Endodermal cell (in vitro differentiated cells): ENCODE measurements at regions not wholly inside any gene's neighbourhood (a gene's known extent, or its start where the extent isn't known, plus 50 kb on each side); places are given as distances from the start of the nearest gene placed in this dataset.

ENCODE experiments used
- DNase-seq: peaks from one replicate; pipeline ENCODE4 v3.0.0-alpha.2; 2017
- H3K27ac ChIP-seq: 2 replicates; pipeline ENCODE4 v1.5.1; 2013; ENCODE audit warnings: mild to moderate bottlenecking, low read depth, low read length, moderate library complexity
- H3K27me3 ChIP-seq: 2 replicates; pipeline ENCODE4 v1.6.1; 2013; ENCODE audit warnings: mild to moderate bottlenecking, low read length, moderate library complexity; ENCODE audit not compliant: insufficient read depth, control insufficient read depth, poor library complexity, severe bottlenecking
- H3K36me3 ChIP-seq: 2 replicates; pipeline ENCODE4 v1.7.0; 2013; ENCODE audit warnings: mild to moderate bottlenecking, low read length, moderate library complexity; ENCODE audit not compliant: control insufficient read depth, insufficient read depth
- H3K4me1 ChIP-seq: one replicate; pipeline ENCODE4 v1.7.0; 2013; ENCODE audit warnings: low read length; ENCODE audit not compliant: control insufficient read depth, insufficient read depth
- H3K4me3 ChIP-seq: 2 replicates; pipeline ENCODE4 v1.5.1; 2013; ENCODE audit warnings: mild to moderate bottlenecking, low read length, moderate library complexity
- H3K9ac ChIP-seq: 2 replicates; pipeline ENCODE4 v1.6.1; 2013; ENCODE audit warnings: mild to moderate bottlenecking, low read length, moderate library complexity; ENCODE audit not compliant: poor library complexity, severe bottlenecking; ENCODE audit errors: extremely low read depth
- H3K9me3 ChIP-seq: 2 replicates; pipeline ENCODE4 v1.6.1; 2013; ENCODE audit warnings: mild to moderate bottlenecking, low read length, moderate library complexity; ENCODE audit not compliant: control insufficient read depth
- H3K27ac Mint-ChIP-seq: 2 replicates; pipeline ENCODE4 v1.8.0; 2020; ENCODE audit warnings: mixed read lengths
- H3K27me3 Mint-ChIP-seq: 2 replicates; pipeline ENCODE4 v1.8.0; 2021; ENCODE audit warnings: mild to moderate bottlenecking, mixed read lengths; ENCODE audit not compliant: insufficient read depth
- H3K36me3 Mint-ChIP-seq: 2 replicates; pipeline ENCODE4 v1.8.0; 2020; ENCODE audit warnings: low read depth, mixed read lengths
- H3K4me1 Mint-ChIP-seq: 2 replicates; pipeline ENCODE4 v1.8.0; 2020; ENCODE audit warnings: mixed read lengths
- H3K4me3 Mint-ChIP-seq: 2 replicates; pipeline ENCODE4 v1.8.0; 2020; ENCODE audit warnings: mild to moderate bottlenecking, moderate library complexity, mixed read lengths
- H3K9me3 Mint-ChIP-seq: 2 replicates; pipeline ENCODE4 v1.8.0; 2020; ENCODE audit warnings: mild to moderate bottlenecking, mixed read lengths
- CTCF ChIP-seq: fragments of 200-600 bp; sonication (generic); conservative IDR thresholded peaks from 2 replicates; pipeline ENCODE4 v1.5.0; 2021; ENCODE audit warnings: antibody characterized with exemption, mild to moderate bottlenecking
- WGBS, 2 experiments: methylation state at CpG; one replicate each; pipeline versions ENCODE4 v1.1.5 to v1.1.7; 2013; ENCODE audit warnings: missing lambda C conversion rate in 2 of 2, mixed read lengths in 1 of 2; ENCODE audit not compliant: insufficient coverage in 1 of 2, insufficient read length in 1 of 2; 5-methylcytosine and 5-hydroxymethylcytosine counted together

GRCh38 chr6:163942790-163943189 lies 528.3 kb downstream of the QKI start:
- no peak overlapping the region for H3K27ac ChIP-seq
- no peak overlapping the region for H3K4me3 ChIP-seq
- no peaks in the 10 kb centered on the region for H3K27me3 ChIP-seq
- no peak for DNase-seq
- Mint-ChIP-seq H3K4me1 (peaks cover 48% of the 10 kb centered on the region), H3K36me3 (no peaks in the 10 kb centered on the region), H3K27ac (no peak overlapping the region), H3K27me3 (peaks cover 13% of the 10 kb centered on the region), H3K4me3 (no peak overlapping the region), H3K9me3 (no peaks in the 10 kb centered on the region)
- 70% methylated on average over 3 of the region's 3 CpGs; no CpG with 5 or more reads in 1 of the 2 experiments for WGBS, 2 experiments
- peaks cover 26% of the 10 kb centered on the region for H3K4me1 ChIP-seq
- H3K9me3 ChIP-seq: no peaks in the 10 kb centered on the region
- no peak overlapping the region for H3K9ac ChIP-seq
- no peak for TF ChIP-seq CTCF
- no peaks in the 10 kb centered on the region for H3K36me3 ChIP-seq

DNA sequence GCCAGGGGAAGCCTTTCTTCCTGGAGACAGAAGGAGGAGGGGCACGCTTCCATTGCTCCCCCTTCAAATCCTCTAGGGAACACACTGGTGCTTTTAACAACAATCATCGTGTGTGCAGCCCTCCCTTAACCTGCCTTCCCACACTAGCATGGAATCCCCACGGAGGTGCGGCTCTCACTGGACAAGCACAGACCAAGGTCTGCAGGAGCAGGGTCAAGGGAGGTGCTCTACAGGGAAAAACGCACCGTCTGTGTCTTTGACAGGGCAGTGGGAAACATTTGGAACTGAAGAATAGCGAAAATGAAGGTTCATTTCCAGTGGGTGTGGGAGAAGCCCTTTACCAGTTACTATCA lies 527.1 kb downstream of the QKI start:
- DNase-seq: no peak
- H3K36me3 ChIP-seq: no peaks in the 10 kb centered on the region
- H3K9me3 ChIP-seq: no peaks in the 10 kb centered on the region
- H3K9ac ChIP-seq: no peak overlapping the region
- peaks cover 13% of the 10 kb centered on the region for H3K27me3 Mint-ChIP-seq
- H3K36me3 Mint-ChIP-seq: no peaks in the 10 kb centered on the region
- TF ChIP-seq CTCF: no peak
- H3K27ac ChIP-seq: peak overlapping the region; percentile 79
- 62 to 69% methylated on average over 6 to 7 of the region's 7 CpGs for WGBS, 2 experiments
- H3K4me3 Mint-ChIP-seq: no peak overlapping the region
- peaks cover 55% of the 10 kb centered on the region for H3K4me1 Mint-ChIP-seq
- H3K27me3 ChIP-seq: no peaks in the 10 kb centered on the region
- peaks cover 28% of the 10 kb centered on the region for H3K4me1 ChIP-seq
- H3K4me3 ChIP-seq: no peak overlapping the region
- no peak overlapping the region for H3K27ac Mint-ChIP-seq
- H3K9me3 Mint-ChIP-seq: no peaks in the 10 kb centered on the region

DNA sequence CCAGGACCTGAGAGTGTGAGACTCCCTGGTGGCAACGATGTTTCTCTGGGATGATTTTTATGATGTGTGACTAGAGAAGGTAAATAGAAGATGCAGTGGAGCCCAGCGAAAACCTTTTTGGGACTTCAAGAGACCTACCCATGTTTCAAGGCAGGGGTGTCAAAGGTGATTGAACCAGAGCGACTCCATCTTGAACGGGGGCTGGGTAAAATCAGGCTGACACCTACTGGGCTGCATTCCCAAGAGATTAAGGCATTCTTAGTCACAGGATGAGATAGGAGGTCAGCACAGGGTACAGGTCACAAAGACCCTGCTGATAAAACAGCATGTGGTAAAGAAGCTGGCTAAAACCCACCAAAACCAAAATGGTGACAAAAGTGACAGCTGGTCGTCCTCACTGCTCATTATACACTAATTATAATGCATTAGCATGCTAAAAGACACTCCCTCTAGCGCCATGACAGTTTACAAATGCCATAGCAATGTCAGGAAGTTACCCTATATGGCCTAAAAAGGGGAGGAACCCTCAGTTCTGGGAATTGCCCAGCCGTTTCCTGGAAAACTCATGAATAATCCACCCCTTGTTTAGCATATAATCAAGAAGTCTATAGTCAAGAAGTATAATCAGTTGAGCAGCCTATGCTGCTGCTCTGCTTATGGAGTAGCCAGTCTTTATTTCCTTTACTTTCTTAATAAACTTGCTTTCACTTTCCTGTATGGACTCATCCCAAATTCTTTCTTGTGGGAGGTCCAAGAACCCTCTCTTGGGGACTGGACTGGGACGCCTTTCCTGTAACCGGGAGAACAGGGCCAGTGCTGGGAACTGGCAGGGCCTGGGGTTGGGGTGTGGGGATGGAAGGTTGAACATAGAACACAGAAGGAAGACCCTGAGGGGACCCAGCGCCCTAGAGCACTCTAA lies 526.4 kb downstream of the QKI start:
- DNase-seq: peak; percentile 84
- WGBS, 2 experiments: 66 to 69% methylated on average over 5 to 10 of the region's 10 CpGs
- Histone ChIP-seq H3K9me3 (peaks cover 4% of the 10 kb centered on the region), H3K4me1 (peaks cover 28% of the 10 kb centered on the region), H3K36me3 (no peaks in the 10 kb centered on the region), H3K27ac (peak overlapping the region; percentile 79), H3K9ac (no peak overlapping the region), H3K4me3 (peak overlapping the region; percentile 50), H3K27me3 (no peaks in the 10 kb centered on the region)
- TF ChIP-seq CTCF: no peak
- Mint-ChIP-seq H3K9me3 (no peaks in the 10 kb centered on the region), H3K27me3 (peaks cover 8% of the 10 kb centered on the region), H3K27ac (peak overlapping the region; percentile 44), H3K4me3 (no peak overlapping the region), H3K36me3 (no peaks in the 10 kb centered on the region), H3K4me1 (peaks cover 55% of the 10 kb centered on the region)
